Loucy (cell line): ENCODE measurements at regions not wholly inside any gene's neighbourhood (a gene's known extent, or its start where the extent isn't known, plus 50 kb on each side); places are given as distances from the start of the nearest gene placed in this dataset.

Source experiments
- CTCF ChIP-seq: fragments of 200-600 bp; sonication (generic); conservative IDR thresholded peaks from 2 replicates; pipeline ENCODE4 v1.5.1; 2014; ENCODE audit warnings: mild to moderate bottlenecking, antibody characterized with exemption, low read length
- EZH2phosphoT487 ChIP-seq: fragments of 200-600 bp; IDR thresholded peaks from 2 replicates; pipeline ENCODE4 v1.6.1; 2018; ENCODE audit warnings: antibody characterized with exemption, mild to moderate bottlenecking, moderate library complexity, borderline replicate concordance

- no peak for TF ChIP-seq CTCF
- no peak for TF ChIP-seq EZH2phosphoT487
Measured at GRCh38 chr12:124184456-124184855, 110.4 kb upstream of the RFLNA start.
